PFSK-1 (cell line): ENCODE measurements at regions not wholly inside any gene's neighbourhood (a gene's known extent, or its start where the extent isn't known, plus 50 kb on each side); places are given as distances from the start of the nearest gene placed in this dataset.

ENCODE experiments used
- POLR2AphosphoS5 ChIP-seq: IDR thresholded peaks from 2 replicates; pipeline ENCODE4 v1.6.1; 2012; ENCODE audit warnings: low read depth, mild to moderate bottlenecking, control low read depth, low read length, moderate library complexity
- TAF1 ChIP-seq: IDR thresholded peaks from 2 replicates; pipeline ENCODE4 v1.6.1; 2012; ENCODE audit warnings: low read length, control low read depth, borderline replicate concordance; ENCODE audit not compliant: insufficient read depth

- no peak for TF ChIP-seq POLR2AphosphoS5
- no peak for TF ChIP-seq TAF1
These were observed 95.7 kb downstream of the YTHDF1 start for GRCh38 chr20:63119963-63120807.
